HUES48 (cell line): ENCODE measurements at regions not wholly inside any gene's neighbourhood (a gene's known extent, or its start where the extent isn't known, plus 50 kb on each side); places are given as distances from the start of the nearest gene placed in this dataset.

Experiments
- H3K27ac ChIP-seq: one replicate; pipeline ENCODE4 v1.7.0; 2013; ENCODE audit warnings: low read depth, low read length, inconsistent platforms
- H3K27me3 ChIP-seq: 2 replicates; pipeline ENCODE4 v1.6.1; 2013; ENCODE audit warnings: mild to moderate bottlenecking, low read length; ENCODE audit not compliant: control insufficient read depth, insufficient read depth
- H3K36me3 ChIP-seq: 2 replicates; pipeline ENCODE4 v1.6.1; 2013; ENCODE audit warnings: low read length; ENCODE audit not compliant: control insufficient read depth, insufficient read depth
- H3K4me1 ChIP-seq: 2 replicates; pipeline ENCODE4 v1.6.1; 2013; ENCODE audit warnings: mild to moderate bottlenecking, low read length; ENCODE audit not compliant: control insufficient read depth, insufficient read depth
- H3K4me3 ChIP-seq: 2 replicates; pipeline ENCODE4 v1.5.1; 2013; ENCODE audit warnings: mild to moderate bottlenecking, low read depth, low read length
- H3K9ac ChIP-seq: 2 replicates; pipeline ENCODE4 v1.6.1; 2013; ENCODE audit warnings: mild to moderate bottlenecking, low read depth, low read length, moderate library complexity
- H3K9me3 ChIP-seq: 2 replicates; pipeline ENCODE4 v1.6.1; 2013; ENCODE audit warnings: low read length; ENCODE audit not compliant: control insufficient read depth, insufficient read depth

DNA sequence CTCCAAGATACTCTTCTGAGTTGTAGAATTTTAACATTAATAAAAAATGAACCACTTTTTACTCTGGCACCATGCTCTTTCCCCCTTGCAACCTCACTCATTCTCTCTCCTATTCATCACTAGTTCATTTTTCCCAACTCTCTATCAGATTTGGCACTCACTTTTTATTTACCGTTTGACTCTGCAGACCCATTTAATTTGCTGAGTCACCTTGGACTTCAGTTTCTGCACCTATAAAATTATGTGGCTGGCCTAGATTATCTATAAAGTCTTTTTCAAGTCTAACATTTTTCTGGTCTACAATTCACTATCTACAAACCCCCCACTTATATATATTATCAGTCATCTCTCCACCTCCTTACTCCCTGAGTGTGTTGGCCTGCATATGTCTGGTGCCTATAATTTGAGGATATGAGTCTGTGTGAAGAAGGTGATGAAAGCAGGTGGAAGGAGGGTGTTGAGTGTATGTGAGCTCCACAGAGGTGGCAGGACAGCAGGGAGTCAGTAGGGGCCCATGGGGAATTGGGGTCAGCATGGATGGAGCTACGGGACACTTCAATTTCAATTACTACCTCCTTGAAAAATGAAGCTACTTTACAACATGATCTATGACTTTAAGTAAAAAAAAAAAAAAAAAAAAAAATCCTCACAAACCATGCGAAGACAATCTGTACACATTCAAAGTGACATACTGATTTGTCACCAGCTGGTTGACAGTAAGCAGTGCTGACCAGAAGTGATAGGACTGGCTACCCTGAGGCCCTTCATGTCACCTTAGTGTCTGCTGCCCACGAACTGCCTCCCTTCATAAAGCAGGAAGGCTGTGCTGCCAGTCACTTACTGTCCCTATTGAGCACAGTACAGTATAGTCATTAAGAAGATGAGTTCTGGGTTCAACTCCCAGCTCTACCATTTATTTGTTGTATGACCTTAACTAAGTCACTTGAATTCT is 334.2 kb upstream of the IL12A start:
- Histone ChIP-seq H3K27me3 (no peaks in the 10 kb centered on the region), H3K27ac (no peak overlapping the region), H3K4me1 (no peaks in the 10 kb centered on the region), H3K4me3 (no peak overlapping the region), H3K9ac (no peak overlapping the region), H3K9me3 (no peaks in the 10 kb centered on the region), H3K36me3 (no peaks in the 10 kb centered on the region)

DNA sequence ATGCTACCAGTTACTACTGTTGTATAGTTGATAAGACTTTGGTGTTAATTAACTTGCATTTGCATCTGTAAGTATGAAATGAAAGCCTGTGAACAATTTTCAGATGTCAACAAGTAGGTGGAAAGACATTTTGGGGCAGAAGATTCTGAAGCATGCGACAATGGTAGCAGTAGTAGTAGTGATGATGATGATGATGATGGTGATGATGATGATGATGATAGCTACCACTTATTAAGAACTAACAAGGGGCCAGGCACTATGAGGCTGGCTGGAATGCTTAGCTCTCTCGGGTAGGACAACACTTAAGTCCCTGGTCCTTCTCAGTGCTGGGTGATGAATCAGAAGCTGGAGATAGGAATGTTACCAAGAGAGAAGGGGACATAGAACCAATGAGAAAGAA is 333.4 kb upstream of the IL12A start:
- Histone ChIP-seq H3K27me3 (no peaks in the 10 kb centered on the region), H3K27ac (no peak overlapping the region), H3K36me3 (no peaks in the 10 kb centered on the region), H3K9me3 (no peaks in the 10 kb centered on the region), H3K9ac (no peak overlapping the region), H3K4me1 (no peaks in the 10 kb centered on the region), H3K4me3 (no peak overlapping the region)

DNA sequence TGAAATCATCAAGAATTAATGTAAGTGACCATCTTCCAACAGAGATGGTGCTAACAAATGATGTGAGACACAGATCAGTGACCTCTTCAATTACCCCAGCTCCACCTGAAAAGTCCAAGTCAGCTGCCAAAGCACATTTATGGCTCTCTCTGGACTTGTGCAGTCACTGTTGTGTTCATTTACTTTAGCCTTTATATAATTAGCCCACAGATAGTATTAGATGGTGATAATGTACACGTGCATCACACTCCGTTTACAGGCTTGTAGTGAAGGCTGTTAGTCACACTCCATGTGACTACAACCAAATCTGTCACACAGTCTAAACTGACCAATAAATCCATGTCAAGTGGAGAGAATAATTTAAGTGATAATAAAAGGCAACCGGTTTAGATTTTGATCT is 331.5 kb upstream of the IL12A start:
- H3K4me1 ChIP-seq = no peaks in the 10 kb centered on the region
- no peak overlapping the region for H3K4me3 ChIP-seq
- no peaks in the 10 kb centered on the region for H3K27me3 ChIP-seq
- H3K9me3 ChIP-seq = peaks cover 6% of the 10 kb centered on the region; the same call in 1 of the 2 replicates
- H3K9ac ChIP-seq = no peak overlapping the region
- no peak overlapping the region for H3K27ac ChIP-seq
- no peaks in the 10 kb centered on the region for H3K36me3 ChIP-seq

DNA sequence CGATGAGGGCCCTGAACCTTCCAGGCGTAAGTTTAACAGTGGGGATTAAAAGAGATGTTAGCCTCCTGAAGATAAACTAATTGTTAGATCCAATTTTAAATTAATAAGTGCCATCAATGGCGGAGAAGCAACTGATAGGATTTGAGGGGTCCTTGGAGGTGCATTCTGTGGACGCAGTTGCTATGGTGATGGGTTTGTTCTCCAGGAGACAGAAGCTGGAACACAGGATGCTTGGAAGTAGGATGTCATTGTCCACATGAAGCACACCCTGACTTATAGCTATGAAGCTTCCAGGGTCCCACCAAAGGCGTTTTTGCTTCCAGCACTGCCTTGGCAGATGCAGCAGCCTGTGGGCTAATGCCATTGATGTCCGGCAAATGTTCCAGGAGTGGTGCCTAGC is 331.0 kb upstream of the IL12A start:
- Histone ChIP-seq H3K36me3 (no peaks in the 10 kb centered on the region), H3K27me3 (no peaks in the 10 kb centered on the region), H3K4me3 (no peak overlapping the region), H3K4me1 (no peaks in the 10 kb centered on the region), H3K9me3 (peaks cover 8% of the 10 kb centered on the region; the same call in 1 of the 2 replicates), H3K9ac (no peak overlapping the region), H3K27ac (no peak overlapping the region)

DNA sequence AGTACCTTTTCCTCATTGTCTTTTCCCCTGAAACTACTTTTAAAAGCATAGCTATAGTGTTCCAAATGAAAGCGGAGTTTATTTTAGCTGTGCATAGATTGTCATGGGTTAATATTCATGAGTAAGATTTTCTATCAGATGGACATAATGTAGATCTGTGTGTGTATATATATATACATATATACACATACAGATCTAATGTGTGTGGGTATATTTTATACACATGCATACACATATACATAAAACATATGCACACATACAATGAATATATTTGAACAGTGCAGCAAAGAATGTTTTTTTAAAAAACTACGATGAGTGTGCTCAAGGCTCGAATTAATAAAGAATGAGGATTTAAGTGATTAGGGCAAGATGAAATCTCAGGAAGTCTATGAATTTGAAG is 328.3 kb upstream of the IL12A start:
- no peak overlapping the region for H3K27ac ChIP-seq
- H3K9me3 ChIP-seq = peaks cover 8% of the 10 kb centered on the region; the same call in 1 of the 2 replicates
- no peaks in the 10 kb centered on the region for H3K36me3 ChIP-seq
- no peak overlapping the region for H3K9ac ChIP-seq
- no peaks in the 10 kb centered on the region for H3K4me1 ChIP-seq
- H3K4me3 ChIP-seq = no peak overlapping the region
- no peaks in the 10 kb centered on the region for H3K27me3 ChIP-seq

DNA sequence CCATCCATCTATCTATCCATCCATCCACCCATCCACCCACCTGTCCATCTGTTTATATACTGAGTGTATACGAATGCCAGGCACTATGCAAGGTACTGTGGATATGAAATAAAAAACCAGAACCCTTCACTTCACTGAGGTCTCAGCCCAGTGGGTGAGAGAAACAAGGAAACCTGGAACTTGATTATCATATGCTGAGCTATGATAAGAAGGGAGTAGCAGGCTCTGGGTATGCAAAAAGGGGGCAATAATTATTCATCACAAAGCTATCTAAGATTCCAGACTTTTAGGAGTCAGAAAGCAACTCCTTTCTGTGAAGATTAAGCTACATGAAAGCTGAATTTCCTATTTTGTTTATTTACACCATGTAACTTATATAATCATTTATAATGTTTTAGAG is 327.7 kb upstream of the IL12A start:
- no peaks in the 10 kb centered on the region for H3K4me1 ChIP-seq
- H3K27me3 ChIP-seq = no peaks in the 10 kb centered on the region
- no peak overlapping the region for H3K4me3 ChIP-seq
- H3K9me3 ChIP-seq = peaks cover 8% of the 10 kb centered on the region; the same call in 1 of the 2 replicates
- H3K9ac ChIP-seq = no peak overlapping the region
- no peak overlapping the region for H3K27ac ChIP-seq
- H3K36me3 ChIP-seq = no peaks in the 10 kb centered on the region

DNA sequence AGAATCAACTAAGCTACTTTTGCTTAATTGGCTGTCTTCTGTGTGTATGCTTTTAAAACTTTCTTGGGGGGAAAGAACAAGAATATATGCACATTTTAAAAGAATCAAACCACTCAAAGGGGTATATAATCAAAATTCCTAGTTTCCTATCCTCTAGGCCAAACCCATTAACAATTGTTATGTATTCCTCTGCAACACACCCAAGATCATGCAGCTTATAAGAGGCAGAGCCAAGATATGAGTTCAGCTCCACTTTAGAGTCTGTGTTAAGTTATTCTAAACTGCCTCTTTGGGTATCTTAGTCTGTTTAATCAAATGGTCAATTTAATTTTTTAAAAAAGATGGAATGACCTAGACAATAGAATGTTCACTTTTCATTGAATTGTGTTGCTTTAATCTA is 326.1 kb upstream of the IL12A start:
- no peak overlapping the region for H3K27ac ChIP-seq
- no peaks in the 10 kb centered on the region for H3K4me1 ChIP-seq
- no peaks in the 10 kb centered on the region for H3K27me3 ChIP-seq
- H3K9ac ChIP-seq = no peak overlapping the region
- no peak overlapping the region for H3K4me3 ChIP-seq
- no peaks in the 10 kb centered on the region for H3K36me3 ChIP-seq
- peaks cover 8% of the 10 kb centered on the region; the same call in 1 of the 2 replicates for H3K9me3 ChIP-seq

DNA sequence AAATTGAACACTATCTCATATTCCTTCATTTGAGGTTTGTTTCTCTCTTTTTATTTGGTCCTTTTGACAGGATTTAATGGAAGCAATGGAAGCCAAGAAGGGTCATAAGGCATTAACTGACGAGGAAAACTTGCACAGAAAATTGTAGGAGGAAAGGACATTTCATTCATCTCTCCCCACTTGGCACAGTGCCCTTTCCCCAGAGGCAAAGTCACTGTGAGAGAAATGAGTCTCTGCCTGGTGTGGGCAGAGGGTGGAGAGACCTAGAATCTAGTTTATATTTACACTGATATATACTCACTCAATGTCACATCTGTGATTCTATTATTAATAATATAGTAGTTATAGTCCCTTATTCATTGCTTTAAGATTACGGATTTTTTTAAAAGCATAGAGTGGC is 324.6 kb upstream of the IL12A start:
- Histone ChIP-seq H3K27ac (no peak overlapping the region), H3K9me3 (peaks cover 8% of the 10 kb centered on the region; the same call in 1 of the 2 replicates), H3K4me3 (no peak overlapping the region), H3K36me3 (no peaks in the 10 kb centered on the region), H3K9ac (no peak overlapping the region), H3K27me3 (no peaks in the 10 kb centered on the region), H3K4me1 (no peaks in the 10 kb centered on the region)

DNA sequence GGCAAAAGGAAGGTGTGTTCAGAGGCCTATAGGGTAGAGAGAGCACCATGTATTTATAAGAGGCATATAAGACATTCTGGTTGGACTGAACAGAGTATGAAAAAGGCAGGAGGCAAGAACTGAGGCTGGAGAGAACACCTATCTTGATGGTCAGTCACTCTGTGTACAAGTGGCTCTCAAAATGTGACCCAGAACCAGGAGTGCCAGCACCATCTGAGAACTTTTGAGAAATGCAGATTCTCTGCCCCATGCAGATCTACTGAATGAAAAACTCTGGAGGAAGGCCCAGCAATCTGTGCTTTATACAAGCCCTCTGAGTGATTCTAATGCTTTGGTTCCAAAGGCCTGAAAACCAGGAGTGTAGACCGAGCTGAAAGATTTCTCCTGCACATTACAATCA is 324.0 kb upstream of the IL12A start:
- Histone ChIP-seq H3K4me1 (no peaks in the 10 kb centered on the region), H3K36me3 (no peaks in the 10 kb centered on the region), H3K27ac (no peak overlapping the region)

DNA sequence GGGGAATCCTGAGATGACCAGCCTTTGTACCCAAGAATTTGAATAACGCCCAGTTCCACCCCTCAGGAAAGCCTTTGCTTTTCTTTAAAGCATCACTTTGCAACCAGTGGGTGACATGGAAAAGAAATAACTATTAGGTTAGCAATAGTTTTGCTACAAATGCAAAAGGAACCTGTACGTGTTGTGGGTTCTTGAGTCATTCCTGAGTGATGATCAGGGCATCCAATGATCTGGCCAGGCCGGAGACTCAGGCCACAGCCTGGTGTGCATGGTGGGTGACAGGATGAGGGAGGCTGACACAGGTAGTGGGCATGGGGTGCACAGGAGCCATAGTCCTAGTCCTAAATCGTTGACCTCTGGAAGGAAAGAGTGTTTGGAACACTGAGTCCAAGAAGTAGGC is 321.4 kb upstream of the IL12A start:
- Histone ChIP-seq H3K27ac (no peak overlapping the region), H3K36me3 (no peaks in the 10 kb centered on the region)

More for the DNA sequence above, 324.0 kb upstream of the IL12A start:
- Histone ChIP-seq H3K4me3 (no peak overlapping the region), H3K9ac (no peak overlapping the region), H3K9me3 (peaks cover 8% of the 10 kb centered on the region; the same call in 1 of the 2 replicates), H3K27me3 (no peaks in the 10 kb centered on the region)

DNA sequence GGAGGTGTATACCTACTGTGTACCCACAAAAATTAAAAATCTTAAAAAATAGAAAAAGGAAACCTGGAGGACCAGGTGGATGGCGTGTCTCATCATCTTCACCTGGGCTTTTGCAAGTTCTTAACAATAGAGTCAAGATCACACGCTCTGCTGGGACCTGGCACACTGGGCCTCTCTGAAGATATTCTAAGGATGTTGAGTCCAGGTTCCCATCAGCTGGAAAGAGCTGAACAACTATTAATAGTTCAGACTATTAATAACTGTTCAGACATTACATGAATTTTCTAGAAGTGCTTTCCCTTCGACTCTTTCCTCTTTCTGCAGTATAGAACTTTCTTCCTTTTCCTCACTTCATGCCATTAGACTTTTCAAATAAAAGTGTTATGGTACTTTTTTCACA is 320.2 kb upstream of the IL12A start:
- Histone ChIP-seq H3K27me3 (no peaks in the 10 kb centered on the region), H3K27ac (no peak overlapping the region), H3K4me1 (peaks cover 5% of the 10 kb centered on the region; the same call in 1 of the 2 replicates), H3K9ac (no peak overlapping the region), H3K4me3 (no peak overlapping the region), H3K9me3 (no peaks in the 10 kb centered on the region), H3K36me3 (no peaks in the 10 kb centered on the region)

More for the DNA sequence above, 321.4 kb upstream of the IL12A start:
- H3K9me3 ChIP-seq = 0 out of 2 replicates have a peak, but pooled peaks cover 1% of the 10 kb centered on the region
- no peaks in the 10 kb centered on the region for H3K4me1 ChIP-seq
- H3K9ac ChIP-seq = no peak overlapping the region
- no peak overlapping the region for H3K4me3 ChIP-seq
- H3K27me3 ChIP-seq = no peaks in the 10 kb centered on the region
